ENCODE measurements at regions not wholly inside any gene's neighbourhood (a gene's known extent, or its start where the extent isn't known, plus 50 kb on each side); places are given as distances from the start of the nearest gene placed in this dataset.

GRCh38 chr14:37658156-37658555, 62.7 kb downstream of the TTC6 start:
- Mint-ChIP-seq H3K27ac (no peak overlapping the region), H3K27me3 (ENCODE audit: insufficient read depth, low read depth) (peaks cover 3% of the 10 kb centered on the region), H3K9me3 (peaks cover 13% of the 10 kb centered on the region), H3K36me3 (no peaks in the 10 kb centered on the region), H3K4me3 (no peak overlapping the region), H3K4me1 (no peaks in the 10 kb centered on the region)
- Histone ChIP-seq H3K36me3 (no peaks in the 10 kb centered on the region), H3K4me1 (peaks cover 4% of the 10 kb centered on the region), H3K4me2 (no peak overlapping the region), H4K20me1 (ENCODE audit: low read depth) (no peaks in the 10 kb centered on the region), H3K79me2 (ENCODE audit: low read depth) (no peaks in the 10 kb centered on the region), H3K27me3 (no peaks in the 10 kb centered on the region), H3K4me3 (no peak overlapping the region), H3F3A (ENCODE audit: low read depth) (no peaks in the 10 kb centered on the region), H3K9ac (no peak overlapping the region), H3K27ac (no peak overlapping the region), H2AFZ (replicated peaks) (no peak overlapping the region), H3K9me3 (ENCODE audit: low read depth) (no peaks in the 10 kb centered on the region)
- DNase-seq (ENCODE audit: low spot score), result no peak
- no peak for TF ChIP-seq EZH2phosphoT487 (IDR thresholded peaks at IDR 0.05)
- TF ChIP-seq EZH2 (IDR thresholded peaks at IDR 0.05), result no peak
- TF ChIP-seq CTCF (IDR thresholded peaks at IDR 0.05), result no peak

GRCh38 chr14:37663498-37663897, 68.1 kb downstream of the TTC6 start:
- Mint-ChIP-seq H3K27me3 (ENCODE audit: insufficient read depth, low read depth) (peaks cover under 1% of the 10 kb centered on the region), H3K4me3 (no peak overlapping the region), H3K9me3 (peaks cover 13% of the 10 kb centered on the region), H3K36me3 (no peaks in the 10 kb centered on the region), H3K4me1 (no peaks in the 10 kb centered on the region), H3K27ac (no peak overlapping the region)
- no peak overlapping the region for H2AFZ ChIP-seq (replicated peaks)
- no peaks in the 10 kb centered on the region for H3F3A ChIP-seq (ENCODE audit: low read depth)
- no peaks in the 10 kb centered on the region for H3K79me2 ChIP-seq (ENCODE audit: low read depth)
- H4K20me1 ChIP-seq (ENCODE audit: low read depth), result no peaks in the 10 kb centered on the region
- H3K9me3 ChIP-seq (ENCODE audit: low read depth), result no peaks in the 10 kb centered on the region
- no peaks in the 10 kb centered on the region for H3K36me3 ChIP-seq
- H3K4me1 ChIP-seq, result no peaks in the 10 kb centered on the region
- TF ChIP-seq CTCF (IDR thresholded peaks at IDR 0.05) (no peak), EZH2 (IDR thresholded peaks at IDR 0.05) (no peak), EZH2phosphoT487 (IDR thresholded peaks at IDR 0.05) (no peak)
- no peak overlapping the region for H3K4me2 ChIP-seq
- no peak overlapping the region for H3K4me3 ChIP-seq
- H3K27me3 ChIP-seq, result no peaks in the 10 kb centered on the region
- no peak overlapping the region for H3K27ac ChIP-seq
- no peak for DNase-seq (ENCODE audit: low spot score)
- no peak overlapping the region for H3K9ac ChIP-seq

- no peaks in the 10 kb centered on the region for H3K4me1 Mint-ChIP-seq
- DNase-seq (ENCODE audit: low spot score), result no peak
- H3K27me3 Mint-ChIP-seq (ENCODE audit: insufficient read depth, low read depth), result no peaks in the 10 kb centered on the region
- H3K9me3 Mint-ChIP-seq, result peaks cover 9% of the 10 kb centered on the region
- Histone ChIP-seq H2AFZ (replicated peaks) (no peak overlapping the region), H3K4me1 (no peaks in the 10 kb centered on the region), H3K79me2 (ENCODE audit: low read depth) (no peaks in the 10 kb centered on the region), H3K27ac (no peak overlapping the region), H3K4me3 (no peak overlapping the region), H3F3A (ENCODE audit: low read depth) (no peaks in the 10 kb centered on the region), H3K27me3 (peaks cover 4% of the 10 kb centered on the region), H4K20me1 (ENCODE audit: low read depth) (no peaks in the 10 kb centered on the region), H3K4me2 (no peak overlapping the region), H3K9me3 (ENCODE audit: low read depth) (no peaks in the 10 kb centered on the region), H3K9ac (no peak overlapping the region), H3K36me3 (no peaks in the 10 kb centered on the region)
- H3K4me3 Mint-ChIP-seq, result no peak overlapping the region
- H3K36me3 Mint-ChIP-seq, result no peaks in the 10 kb centered on the region
- no peak overlapping the region for H3K27ac Mint-ChIP-seq
- TF ChIP-seq EZH2 (IDR thresholded peaks at IDR 0.05) (no peak), EZH2phosphoT487 (IDR thresholded peaks at IDR 0.05) (no peak), CTCF (IDR thresholded peaks at IDR 0.05) (no peak)
Measured at GRCh38 chr14:37665479-37665878, 70.0 kb downstream of the TTC6 start.
